ENCODE measurements at regions not wholly inside any gene's neighbourhood (a gene's known extent, or its start where the extent isn't known, plus 50 kb on each side); places are given as distances from the start of the nearest gene placed in this dataset.

DNA sequence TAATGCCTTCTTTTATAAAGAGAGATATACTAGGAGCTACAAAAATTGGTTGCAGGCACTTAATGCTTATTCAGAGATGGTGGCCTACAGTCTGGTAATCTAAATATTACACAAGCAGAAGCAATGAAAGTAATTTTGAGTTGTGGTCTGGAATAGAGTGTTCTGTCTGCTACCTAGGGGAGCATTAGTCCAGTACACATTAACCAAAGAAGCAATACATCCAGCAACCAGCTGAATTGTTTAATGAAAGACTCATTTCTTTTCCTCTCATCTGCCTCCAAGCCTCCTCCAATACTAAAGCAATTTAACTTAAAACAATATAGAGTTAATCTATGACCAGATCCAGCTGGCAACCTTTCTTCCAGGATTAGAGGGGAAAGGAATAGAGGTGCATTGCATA lies 877.1 kb upstream of the CNTN5 start:
- TF ChIP-seq, protein P1, sequence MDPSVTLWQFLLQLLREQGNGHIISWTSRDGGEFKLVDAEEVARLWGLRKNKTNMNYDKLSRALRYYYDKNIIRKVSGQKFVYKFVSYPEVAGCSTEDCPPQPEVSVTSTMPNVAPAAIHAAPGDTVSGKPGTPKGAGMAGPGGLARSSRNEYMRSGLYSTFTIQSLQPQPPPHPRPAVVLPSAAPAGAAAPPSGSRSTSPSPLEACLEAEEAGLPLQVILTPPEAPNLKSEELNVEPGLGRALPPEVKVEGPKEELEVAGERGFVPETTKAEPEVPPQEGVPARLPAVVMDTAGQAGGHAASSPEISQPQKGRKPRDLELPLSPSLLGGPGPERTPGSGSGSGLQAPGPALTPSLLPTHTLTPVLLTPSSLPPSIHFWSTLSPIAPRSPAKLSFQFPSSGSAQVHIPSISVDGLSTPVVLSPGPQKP (CRISPR knock-in tag; IDR thresholded peaks at IDR 0.05), result no peak
- TF ChIP-seq, protein P2, sequence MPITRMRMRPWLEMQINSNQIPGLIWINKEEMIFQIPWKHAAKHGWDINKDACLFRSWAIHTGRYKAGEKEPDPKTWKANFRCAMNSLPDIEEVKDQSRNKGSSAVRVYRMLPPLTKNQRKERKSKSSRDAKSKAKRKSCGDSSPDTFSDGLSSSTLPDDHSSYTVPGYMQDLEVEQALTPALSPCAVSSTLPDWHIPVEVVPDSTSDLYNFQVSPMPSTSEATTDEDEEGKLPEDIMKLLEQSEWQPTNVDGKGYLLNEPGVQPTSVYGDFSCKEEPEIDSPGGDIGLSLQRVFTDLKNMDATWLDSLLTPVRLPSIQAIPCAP (CRISPR knock-in tag; IDR thresholded peaks at IDR 0.05; ENCODE audit: borderline replicate concordance), result no peak
- no peak for TF ChIP-seq ZBTB17 (CRISPR knock-in tag; IDR thresholded peaks at IDR 0.05)
- no peak for TF ChIP-seq NBN (IDR thresholded peaks at IDR 0.05; ENCODE audit: low read depth)
- TF ChIP-seq, protein P3, sequence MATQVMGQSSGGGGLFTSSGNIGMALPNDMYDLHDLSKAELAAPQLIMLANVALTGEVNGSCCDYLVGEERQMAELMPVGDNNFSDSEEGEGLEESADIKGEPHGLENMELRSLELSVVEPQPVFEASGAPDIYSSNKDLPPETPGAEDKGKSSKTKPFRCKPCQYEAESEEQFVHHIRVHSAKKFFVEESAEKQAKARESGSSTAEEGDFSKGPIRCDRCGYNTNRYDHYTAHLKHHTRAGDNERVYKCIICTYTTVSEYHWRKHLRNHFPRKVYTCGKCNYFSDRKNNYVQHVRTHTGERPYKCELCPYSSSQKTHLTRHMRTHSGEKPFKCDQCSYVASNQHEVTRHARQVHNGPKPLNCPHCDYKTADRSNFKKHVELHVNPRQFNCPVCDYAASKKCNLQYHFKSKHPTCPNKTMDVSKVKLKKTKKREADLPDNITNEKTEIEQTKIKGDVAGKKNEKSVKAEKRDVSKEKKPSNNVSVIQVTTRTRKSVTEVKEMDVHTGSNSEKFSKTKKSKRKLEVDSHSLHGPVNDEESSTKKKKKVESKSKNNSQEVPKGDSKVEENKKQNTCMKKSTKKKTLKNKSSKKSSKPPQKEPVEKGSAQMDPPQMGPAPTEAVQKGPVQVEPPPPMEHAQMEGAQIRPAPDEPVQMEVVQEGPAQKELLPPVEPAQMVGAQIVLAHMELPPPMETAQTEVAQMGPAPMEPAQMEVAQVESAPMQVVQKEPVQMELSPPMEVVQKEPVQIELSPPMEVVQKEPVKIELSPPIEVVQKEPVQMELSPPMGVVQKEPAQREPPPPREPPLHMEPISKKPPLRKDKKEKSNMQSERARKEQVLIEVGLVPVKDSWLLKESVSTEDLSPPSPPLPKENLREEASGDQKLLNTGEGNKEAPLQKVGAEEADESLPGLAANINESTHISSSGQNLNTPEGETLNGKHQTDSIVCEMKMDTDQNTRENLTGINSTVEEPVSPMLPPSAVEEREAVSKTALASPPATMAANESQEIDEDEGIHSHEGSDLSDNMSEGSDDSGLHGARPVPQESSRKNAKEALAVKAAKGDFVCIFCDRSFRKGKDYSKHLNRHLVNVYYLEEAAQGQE (IDR thresholded peaks at IDR 0.05; ENCODE audit: borderline replicate concordance), result no peak
- TF ChIP-seq, protein P3 (CRISPR knock-in tag; IDR thresholded peaks at IDR 0.05; ENCODE audit: low read depth), result no peak

All from K562 (cell line).